Neuronal stem cell (in vitro differentiated cells): ENCODE measurements at regions not wholly inside any gene's neighbourhood (a gene's known extent, or its start where the extent isn't known, plus 50 kb on each side); places are given as distances from the start of the nearest gene placed in this dataset.

Experiments
- DNase-seq: peaks from one replicate; pipeline ENCODE4 v3.0.0-alpha.2; 2013; ENCODE audit warnings: low spot score
- H2AFZ ChIP-seq: one replicate; pipeline ENCODE4 v1.6.1; 2013; ENCODE audit warnings: mild to moderate bottlenecking, low read length, inconsistent platforms
- H2AK5ac ChIP-seq: 2 replicates; pipeline ENCODE4 v1.6.1; 2013; ENCODE audit warnings: low read depth, mild to moderate bottlenecking, inconsistent platforms, low read length, moderate library complexity, mixed read lengths
- H2BK120ac ChIP-seq: 2 replicates; pipeline ENCODE4 v1.6.1; 2013; ENCODE audit warnings: low read depth, mild to moderate bottlenecking, inconsistent platforms, low read length, moderate library complexity, mixed read lengths
- H2BK12ac ChIP-seq: one replicate; pipeline ENCODE4 v1.6.1; 2013; ENCODE audit warnings: low read length, inconsistent platforms
- H2BK15ac ChIP-seq: 2 replicates; pipeline ENCODE4 v1.6.1; 2013; ENCODE audit warnings: mild to moderate bottlenecking, low read length, inconsistent platforms, mixed read lengths
- H2BK5ac ChIP-seq: one replicate; pipeline ENCODE4 v1.6.1; 2013; ENCODE audit warnings: inconsistent platforms, mild to moderate bottlenecking, low read length, moderate library complexity
- H3K14ac ChIP-seq: one replicate; pipeline ENCODE4 v1.6.1; 2013; ENCODE audit warnings: low read length, inconsistent platforms
- H3K18ac ChIP-seq: 2 replicates; pipeline ENCODE4 v1.6.1; 2013; ENCODE audit warnings: low read length, inconsistent platforms
- H3K23ac ChIP-seq: 2 replicates; pipeline ENCODE4 v1.6.1; 2013; ENCODE audit warnings: low read depth, mild to moderate bottlenecking, mixed read lengths, low read length, inconsistent platforms; ENCODE audit not compliant: poor library complexity
- H3K27ac ChIP-seq: replicated peaks from 3 replicates; pipeline ENCODE4 v1.5.1; 2013; ENCODE audit warnings: low read length, inconsistent platforms
- H3K27me3 ChIP-seq, 3 experiments: 2 replicates each; pipeline ENCODE4 v1.6.1; 2013; ENCODE audit warnings: low read length in 3 of 3, mild to moderate bottlenecking in 2 of 3, inconsistent platforms in 1 of 3, low read depth in 1 of 3, mixed read lengths in 1 of 3, moderate library complexity in 1 of 3; ENCODE audit not compliant: control insufficient read depth in 3 of 3, insufficient read depth in 3 of 3
- H3K36me3 ChIP-seq, 2 donors: replicated peaks in 1 of 2; 2 replicates each; pipeline ENCODE4 v1.6.1; 2013; ENCODE audit warnings: low read length in 2 of 2; ENCODE audit not compliant: control insufficient read depth in 2 of 2, insufficient read depth in 2 of 2
- H3K4ac ChIP-seq: 2 replicates; pipeline ENCODE4 v1.6.1; 2013; ENCODE audit warnings: inconsistent platforms, mild to moderate bottlenecking, low read length, moderate library complexity
- H3K4me1 ChIP-seq, 2 donors: 1 replicate in 1 of 2; 2 replicates in 1 of 2; pipeline ENCODE4 v1.6.1; 2013; ENCODE audit warnings: low read length in 2 of 2, low read depth in 1 of 2; ENCODE audit not compliant: control insufficient read depth in 2 of 2, insufficient read depth in 1 of 2
- H3K4me2 ChIP-seq: one replicate; pipeline ENCODE4 v1.6.1; 2013; ENCODE audit warnings: mild to moderate bottlenecking, low read length, inconsistent platforms; ENCODE audit not compliant: insufficient read depth, poor library complexity, severe bottlenecking
- H3K4me3 ChIP-seq, 2 donors: 2 replicates each; pipeline ENCODE4 v1.5.1; 2013; ENCODE audit warnings: low read length in 2 of 2, mild to moderate bottlenecking in 2 of 2, inconsistent platforms in 1 of 2, moderate library complexity in 1 of 2
- H3K79me1 ChIP-seq: one replicate; pipeline ENCODE4 v1.6.1; 2013; ENCODE audit warnings: low read depth, mild to moderate bottlenecking, inconsistent platforms, low read length, moderate library complexity
- H3K9ac ChIP-seq: one replicate; pipeline ENCODE4 v1.6.1; 2013; ENCODE audit warnings: mild to moderate bottlenecking, low read depth, low read length, inconsistent platforms; ENCODE audit not compliant: poor library complexity
- H3K9me3 ChIP-seq, 2 donors: replicated peaks in 1 of 2; 2 replicates each; pipeline versions ENCODE3 to v1.6.1; 2013; ENCODE audit warnings: low read length in 2 of 2, mild to moderate bottlenecking in 2 of 2, inconsistent platforms in 1 of 2, low read depth in 1 of 2, mixed read lengths in 1 of 2, moderate library complexity in 1 of 2; ENCODE audit not compliant: control insufficient read depth in 2 of 2, insufficient read depth in 1 of 2
- H4K8ac ChIP-seq: one replicate; pipeline ENCODE4 v1.6.1; 2013; ENCODE audit warnings: low read depth, mild to moderate bottlenecking, inconsistent platforms, low read length, moderate library complexity
- H4K91ac ChIP-seq: one replicate; pipeline ENCODE4 v1.6.1; 2013; ENCODE audit warnings: low read length, low read depth, mild to moderate bottlenecking, inconsistent platforms; ENCODE audit not compliant: poor library complexity
- WGBS, 2 donors: extraction: QIAGEN DNeasy Blood & Tissue Kit; methylation state at CpG; one replicate each; pipeline ENCODE4 v1.1.7; 2013; ENCODE audit warnings: missing lambda C conversion rate in 2 of 2, mixed read lengths in 1 of 2; ENCODE audit not compliant: insufficient read length in 2 of 2, insufficient replicate concordance in 1 of 2; ENCODE audit errors: extremely low coverage in 2 of 2; 5-methylcytosine and 5-hydroxymethylcytosine counted together

GRCh38 chr5:145236127-145236526 lies 599.0 kb downstream of the PRELID2 start:
- no peak overlapping the region for H3K9ac ChIP-seq
- no CpG with 5 or more reads among the region's 1 CpG for WGBS, 2 donors
- no peaks in the 10 kb centered on the region for H3K36me3 ChIP-seq
- no peak overlapping the region for H3K4me3 ChIP-seq
- no peaks in the 10 kb centered on the region for H3K79me1 ChIP-seq
- no peak overlapping the region for H2AK5ac ChIP-seq
- H3K27me3 ChIP-seq = no peaks in the 10 kb centered on the region
- no peak for DNase-seq
- no peak overlapping the region for H3K23ac ChIP-seq
- no peak overlapping the region for H2BK15ac ChIP-seq
- no peak overlapping the region for H3K14ac ChIP-seq
- H4K8ac ChIP-seq = no peak overlapping the region
- no peak overlapping the region for H2BK120ac ChIP-seq
- no peak overlapping the region for H3K4ac ChIP-seq
- peaks cover 0 to 6% of the 10 kb centered on the region in 2 donors for H3K4me1 ChIP-seq
- H3K4me2 ChIP-seq = no peak overlapping the region
- H2BK12ac ChIP-seq = no peak overlapping the region
- no peak overlapping the region for H2AFZ ChIP-seq
- H3K18ac ChIP-seq = no peak overlapping the region
- H2BK5ac ChIP-seq = no peak overlapping the region
- H4K91ac ChIP-seq = no peak overlapping the region
- H3K9me3 ChIP-seq = no peaks in the 10 kb centered on the region
- no peak overlapping the region for H3K27ac ChIP-seq

- H2BK15ac ChIP-seq = no peak overlapping the region
- no peaks in the 10 kb centered on the region for H3K36me3 ChIP-seq
- no peaks in the 10 kb centered on the region for H3K9me3 ChIP-seq
- no peak overlapping the region for H3K23ac ChIP-seq
- no peak overlapping the region for H2AFZ ChIP-seq
- no peak overlapping the region for H4K91ac ChIP-seq
- H3K4me3 ChIP-seq = no peak overlapping the region
- no peak for DNase-seq
- H3K14ac ChIP-seq = no peak overlapping the region
- no peak overlapping the region for H3K4me2 ChIP-seq
- no peak overlapping the region for H3K9ac ChIP-seq
- peaks cover 0 to 4% of the 10 kb centered on the region in 2 donors for H3K4me1 ChIP-seq
- H3K27ac ChIP-seq = no peak overlapping the region
- no peak overlapping the region for H3K4ac ChIP-seq
- H2BK12ac ChIP-seq = no peak overlapping the region
- no peak overlapping the region for H2BK120ac ChIP-seq
- no peak overlapping the region for H2AK5ac ChIP-seq
- no peaks in the 10 kb centered on the region for H3K79me1 ChIP-seq
- H2BK5ac ChIP-seq = no peak overlapping the region
- H3K27me3 ChIP-seq = no peaks in the 10 kb centered on the region
- WGBS, 2 donors = no CpG with 5 or more reads among the region's 3 CpGs
- H3K18ac ChIP-seq = no peak overlapping the region
- no peak overlapping the region for H4K8ac ChIP-seq
Observed at GRCh38 chr5:145233461-145233860, 601.7 kb downstream of the PRELID2 start.

- H2BK15ac ChIP-seq = no peak overlapping the region
- H4K8ac ChIP-seq = no peak overlapping the region
- no peak overlapping the region for H3K4me3 ChIP-seq
- no peak overlapping the region for H3K14ac ChIP-seq
- H3K36me3 ChIP-seq = no peaks in the 10 kb centered on the region
- no peak overlapping the region for H2BK12ac ChIP-seq
- H3K23ac ChIP-seq = no peak overlapping the region
- H2AFZ ChIP-seq = no peak overlapping the region
- H3K27ac ChIP-seq = no peak overlapping the region
- DNase-seq = no peak
- no peak overlapping the region for H3K4me2 ChIP-seq
- no peaks in the 10 kb centered on the region for H3K79me1 ChIP-seq
- no peak overlapping the region for H3K4ac ChIP-seq
- no peak overlapping the region for H3K18ac ChIP-seq
- no CpG with 5 or more reads among the region's 2 CpGs for WGBS, 2 donors
- no peaks in the 10 kb centered on the region for H3K4me1 ChIP-seq
- no peak overlapping the region for H2BK120ac ChIP-seq
- no peak overlapping the region for H2AK5ac ChIP-seq
- no peaks in the 10 kb centered on the region for H3K9me3 ChIP-seq
- no peak overlapping the region for H2BK5ac ChIP-seq
- no peaks in the 10 kb centered on the region for H3K27me3 ChIP-seq
- no peak overlapping the region for H4K91ac ChIP-seq
- no peak overlapping the region for H3K9ac ChIP-seq
Observed at GRCh38 chr5:145230781-145231180, 604.4 kb downstream of the PRELID2 start.

- no peak overlapping the region for H4K91ac ChIP-seq
- no CpG with 5 or more reads among the region's 10 CpGs for WGBS, 2 donors
- H3K18ac ChIP-seq = no peak overlapping the region
- no peak overlapping the region for H3K23ac ChIP-seq
- H2AK5ac ChIP-seq = no peak overlapping the region
- H3K79me1 ChIP-seq = no peaks in the 10 kb centered on the region
- no peaks in the 10 kb centered on the region for H3K36me3 ChIP-seq
- H2BK5ac ChIP-seq = no peak overlapping the region
- H2BK15ac ChIP-seq = no peak overlapping the region
- no peak overlapping the region for H3K27ac ChIP-seq
- no peak for DNase-seq
- no peak overlapping the region for H3K4me2 ChIP-seq
- H3K27me3 ChIP-seq = no peaks in the 10 kb centered on the region
- no peak overlapping the region for H2AFZ ChIP-seq
- no peak overlapping the region for H2BK12ac ChIP-seq
- H3K9me3 ChIP-seq = no peaks in the 10 kb centered on the region
- H3K4ac ChIP-seq = no peak overlapping the region
- no peak overlapping the region for H4K8ac ChIP-seq
- no peak overlapping the region for H3K9ac ChIP-seq
- no peak overlapping the region for H3K14ac ChIP-seq
- H3K4me1 ChIP-seq = peaks cover 0 to 2% of the 10 kb centered on the region in 2 donors
- no peak overlapping the region for H2BK120ac ChIP-seq
- H3K4me3 ChIP-seq = no peak overlapping the region
Observed at GRCh38 chr5:145228564-145228963, 606.6 kb downstream of the PRELID2 start.
